DOHH2 (cell line): ENCODE measurements at regions not wholly inside any gene's neighbourhood (a gene's known extent, or its start where the extent isn't known, plus 50 kb on each side); places are given as distances from the start of the nearest gene placed in this dataset.

ENCODE experiments used
- CTCF ChIP-seq: fragments of 200-600 bp; sonication (generic); IDR thresholded peaks from one replicate; pipeline ENCODE4 v1.5.1; 2014; ENCODE audit warnings: antibody characterized with exemption, mild to moderate bottlenecking, low read depth, low read length; ENCODE audit not compliant: poor library complexity, severe bottlenecking
- EZH2phosphoT487 ChIP-seq: fragments of 200-600 bp; sonication (generic); IDR thresholded peaks from 2 replicates; pipeline ENCODE4 v1.6.1; 2017; ENCODE audit warnings: borderline replicate concordance, mild to moderate bottlenecking, antibody characterized with exemption, low read length, moderate library complexity, mixed read lengths

DNA sequence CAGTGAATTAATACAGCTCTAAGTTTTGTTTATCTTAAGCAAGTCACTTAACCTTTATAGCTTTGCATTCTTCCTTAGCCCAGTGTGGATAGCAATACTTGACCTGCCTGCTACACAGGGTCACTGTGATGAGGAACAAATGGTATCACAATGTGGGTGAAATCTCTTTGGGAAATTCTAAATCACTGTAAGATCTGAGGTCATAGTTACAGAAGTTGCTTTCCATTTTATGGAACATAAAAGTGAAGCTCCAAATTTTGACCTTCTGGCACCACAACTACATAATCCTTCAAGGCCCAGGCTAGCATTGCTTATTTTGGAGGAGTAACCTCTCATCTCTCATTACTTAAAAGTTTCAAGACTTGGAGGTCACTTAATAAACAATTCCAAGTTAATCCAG lies 227.7 kb downstream of the USP46 start:
- TF ChIP-seq CTCF, result no peak
- no peak for TF ChIP-seq EZH2phosphoT487
